Activated CD8-positive, alpha-beta T cell treated with anti-CD3 and anti-CD28 coated beads, Interleukin-2, amount 10 ng/mL, durations not matched to agents 7 days and 5 days (primary cell): ENCODE measurements at regions not wholly inside any gene's neighbourhood (a gene's known extent, or its start where the extent isn't known, plus 50 kb on each side); places are given as distances from the start of the nearest gene placed in this dataset.
"Not testable (repeated sequence)": the region's sequence is repeated elsewhere in the genome, so short reads cannot be mapped to it uniquely, and the experiment has no call there.

Experiments
- ATAC-seq: fragments of 150-1000 bp; cut with Tn5 transposase; one replicate; pipeline ENCODE4 v1.10.0; 2021; ENCODE audit warnings: moderate library complexity
- CTCF ChIA-PET: fragments of 350-600 bp; sonication (Branson Sonifier 250); formaldehyde crosslinking; loops from one replicate; lab custom pipeline; 2021; ENCODE audit warnings: antibody characterized with exemption; lab: Charles Lee
- POLR2A ChIA-PET: fragments of 350-600 bp; sonication (Branson Sonifier 250); formaldehyde crosslinking; loops from one replicate; lab custom pipeline; 2021; ENCODE audit warnings: antibody characterized with exemption; lab: Charles Lee
- DNase-seq: peaks from one replicate; pipeline ENCODE4 v3.0.0-alpha.2; 2020
- H3K27ac Mint-ChIP-seq: one replicate; pipeline ENCODE4 v1.8.0; 2021; ENCODE audit warnings: mild to moderate bottlenecking, mixed read lengths
- H3K27me3 Mint-ChIP-seq: one replicate; pipeline ENCODE4 v1.8.0; 2021; ENCODE audit warnings: low read depth, mixed read lengths
- H3K36me3 Mint-ChIP-seq: one replicate; pipeline ENCODE4 v1.8.0; 2021; ENCODE audit warnings: low read depth, mixed read lengths
- H3K4me1 Mint-ChIP-seq: one replicate; pipeline ENCODE4 v1.8.0; 2021; ENCODE audit warnings: low read depth, mixed read lengths
- H3K4me3 Mint-ChIP-seq: one replicate; pipeline ENCODE4 v1.8.0; 2021; ENCODE audit warnings: mild to moderate bottlenecking, mixed read lengths
- H3K9me3 Mint-ChIP-seq: one replicate; pipeline ENCODE4 v1.8.0; 2022; ENCODE audit warnings: mixed read lengths; ENCODE audit not compliant: insufficient read depth

DNA sequence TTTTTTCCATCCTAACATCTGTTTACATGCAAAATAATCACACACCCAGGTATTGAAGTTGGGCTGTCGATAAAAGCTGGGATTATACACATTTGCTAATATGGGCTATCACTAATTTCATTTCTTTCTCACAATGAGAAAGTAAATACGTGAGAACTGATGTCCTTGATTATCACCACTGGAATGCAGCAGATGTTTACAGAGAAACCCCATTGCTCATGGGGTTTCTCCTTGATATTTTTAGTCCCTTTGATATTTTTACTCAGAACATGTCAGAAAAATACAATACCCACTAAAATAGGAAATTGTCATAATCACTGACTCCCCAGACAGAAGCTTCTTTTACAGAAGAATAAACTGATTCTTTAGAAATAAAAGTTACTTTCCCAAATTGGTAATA is 535.1 kb upstream of the CCDC54 start:
- no peak overlapping the region for H3K4me3 Mint-ChIP-seq
- no peaks in the 10 kb centered on the region for H3K9me3 Mint-ChIP-seq
- CTCF ChIA-PET, result interaction anchor here (1.4 kb wide), 1 partner anchor 27 kb away, joined by 3 read pairs; no protein-coding TSS in a partner anchor
- POLR2A ChIA-PET, result no interaction called here
- H3K27me3 Mint-ChIP-seq, result peaks cover 4% of the 10 kb centered on the region
- H3K27ac Mint-ChIP-seq, result no peak overlapping the region
- no peaks in the 10 kb centered on the region for H3K4me1 Mint-ChIP-seq
- DNase-seq, result no peak
- no peak for ATAC-seq
- no peaks in the 10 kb centered on the region for H3K36me3 Mint-ChIP-seq

DNA sequence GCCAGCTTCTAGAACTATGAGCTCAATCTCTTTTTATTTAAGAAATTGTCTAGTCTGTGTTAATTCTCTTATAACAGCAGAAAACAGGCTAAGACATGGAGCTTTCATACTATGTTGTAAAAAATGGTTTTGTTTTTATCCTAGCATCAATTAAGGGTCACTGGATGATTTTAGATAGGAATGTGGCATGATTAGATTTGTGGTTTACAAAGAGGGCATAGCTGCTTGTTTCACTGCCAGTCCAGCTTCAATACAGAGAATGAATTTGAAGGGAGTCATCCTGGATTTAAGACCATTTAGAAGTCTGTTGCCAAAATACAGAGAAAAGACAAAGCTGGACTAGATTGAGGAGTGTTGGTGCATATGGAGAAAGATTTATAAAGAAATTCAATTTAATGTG is 532.6 kb upstream of the CCDC54 start:
- ATAC-seq, result no peak

DNA sequence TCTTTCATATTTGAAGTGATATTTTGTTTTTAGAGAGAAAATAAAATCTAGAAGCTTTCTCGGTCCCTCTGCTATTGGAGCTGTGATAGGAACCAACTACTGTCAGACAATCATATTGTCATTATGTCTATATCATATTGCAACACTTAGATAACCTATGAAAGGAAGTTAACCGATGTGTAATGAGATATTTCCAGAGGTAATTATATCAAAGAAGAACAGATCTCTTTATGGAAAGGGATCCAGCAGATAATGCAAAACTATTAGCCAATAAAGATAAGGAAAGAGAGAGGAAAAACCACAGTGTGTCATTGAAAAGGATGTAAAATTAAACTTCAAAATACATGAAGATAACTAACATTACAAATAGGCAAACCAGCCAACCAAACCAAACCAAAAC is 529.1 kb upstream of the CCDC54 start:
- H3K9me3 Mint-ChIP-seq, result no peaks in the 10 kb centered on the region
- H3K27me3 Mint-ChIP-seq, result no peaks in the 10 kb centered on the region
- no peak for ATAC-seq
- DNase-seq, result no peak
- CTCF ChIA-PET, result no interaction called here
- POLR2A ChIA-PET, result no interaction called here
- no peak overlapping the region for H3K27ac Mint-ChIP-seq
- no peaks in the 10 kb centered on the region for H3K4me1 Mint-ChIP-seq
- no peaks in the 10 kb centered on the region for H3K36me3 Mint-ChIP-seq
- H3K4me3 Mint-ChIP-seq, result no peak overlapping the region

More for the DNA sequence above, 532.6 kb upstream of the CCDC54 start:
- Mint-ChIP-seq H3K36me3 (no peaks in the 10 kb centered on the region), H3K4me1 (no peaks in the 10 kb centered on the region), H3K4me3 (no peak overlapping the region), H3K27ac (no peak overlapping the region), H3K27me3 (peaks cover 4% of the 10 kb centered on the region), H3K9me3 (no peaks in the 10 kb centered on the region)
- POLR2A ChIA-PET, result no interaction called here
- DNase-seq, result no peak
- CTCF ChIA-PET, result no interaction called here

DNA sequence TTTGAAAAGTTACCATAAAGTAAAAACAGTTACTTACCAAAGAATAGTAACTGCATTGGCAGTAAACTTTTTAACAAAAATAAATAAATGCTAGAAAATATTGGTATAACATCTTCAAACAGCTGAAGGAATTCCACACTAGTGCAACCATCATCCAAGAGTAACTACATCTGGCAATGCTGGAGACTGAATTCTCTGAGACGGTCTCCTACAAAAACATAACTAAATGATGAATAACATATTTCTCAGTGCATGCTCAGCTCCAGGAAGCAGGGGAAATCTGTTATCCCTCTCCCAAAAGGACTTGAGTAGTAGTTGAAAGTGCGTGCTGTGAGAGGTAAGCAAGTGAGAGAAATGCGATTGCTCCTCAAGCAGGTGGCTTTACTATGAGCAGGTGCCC is 526.8 kb upstream of the CCDC54 start:
- H3K4me3 Mint-ChIP-seq, result no peak overlapping the region
- ChIA-PET CTCF (no interaction called here), POLR2A (no interaction called here)
- H3K4me1 Mint-ChIP-seq, result no peaks in the 10 kb centered on the region
- H3K27me3 Mint-ChIP-seq, result no peaks in the 10 kb centered on the region
- H3K9me3 Mint-ChIP-seq, result no peaks in the 10 kb centered on the region
- no peak for ATAC-seq
- no peak overlapping the region for H3K27ac Mint-ChIP-seq
- H3K36me3 Mint-ChIP-seq, result no peaks in the 10 kb centered on the region
- DNase-seq, result no peak

DNA sequence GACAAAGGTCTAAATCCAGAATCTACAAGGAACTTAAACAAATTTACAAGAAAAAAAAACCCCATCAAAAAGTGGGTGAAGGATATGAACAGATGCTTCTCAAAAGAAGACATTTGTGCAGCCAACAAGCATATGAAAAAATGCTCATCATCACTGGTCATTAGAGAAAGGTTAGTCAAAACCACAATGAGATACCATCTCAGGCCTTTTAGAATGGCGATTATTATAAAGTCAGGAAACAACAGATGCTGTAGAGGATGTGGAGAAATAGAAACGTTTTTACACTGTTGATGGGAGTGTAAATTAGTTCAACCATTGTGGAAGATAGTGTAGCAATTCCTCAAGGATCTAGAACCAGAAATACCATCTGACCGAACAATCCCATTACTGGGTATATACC is 518.9 kb upstream of the CCDC54 start:
- DNase-seq, H3K9me3 Mint-ChIP-seq, H3K27me3 Mint-ChIP-seq, H3K4me3 Mint-ChIP-seq, H3K4me1 Mint-ChIP-seq, H3K27ac Mint-ChIP-seq, ATAC-seq, H3K36me3 Mint-ChIP-seq, POLR2A ChIA-PET, CTCF ChIA-PET: not testable (repeated sequence)

DNA sequence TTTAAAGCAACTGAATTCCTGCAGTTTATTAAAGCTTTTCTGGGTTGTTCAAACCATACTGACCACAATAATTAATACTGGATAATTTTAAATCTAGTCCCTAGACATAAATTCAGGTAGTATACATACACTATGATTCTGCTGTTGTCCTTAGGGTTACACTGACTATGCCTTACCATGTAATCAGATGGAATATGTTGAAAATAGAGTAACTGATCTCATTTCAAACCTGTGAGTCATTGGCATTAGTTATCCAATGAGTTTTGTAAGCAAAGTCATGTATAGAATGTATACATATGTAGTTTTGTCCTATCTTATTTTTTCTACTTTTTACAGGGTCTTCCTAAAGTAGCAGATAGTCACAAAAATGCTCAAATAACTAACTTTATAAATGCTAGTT is 517.1 kb upstream of the CCDC54 start:
- Mint-ChIP-seq H3K4me3 (no peak overlapping the region), H3K36me3 (no peaks in the 10 kb centered on the region), H3K27me3 (no peaks in the 10 kb centered on the region), H3K27ac (no peak overlapping the region), H3K9me3 (no peaks in the 10 kb centered on the region), H3K4me1 (no peaks in the 10 kb centered on the region)
- ATAC-seq, result no peak
- no peak for DNase-seq
- ChIA-PET CTCF (no interaction called here), POLR2A (no interaction called here)

DNA sequence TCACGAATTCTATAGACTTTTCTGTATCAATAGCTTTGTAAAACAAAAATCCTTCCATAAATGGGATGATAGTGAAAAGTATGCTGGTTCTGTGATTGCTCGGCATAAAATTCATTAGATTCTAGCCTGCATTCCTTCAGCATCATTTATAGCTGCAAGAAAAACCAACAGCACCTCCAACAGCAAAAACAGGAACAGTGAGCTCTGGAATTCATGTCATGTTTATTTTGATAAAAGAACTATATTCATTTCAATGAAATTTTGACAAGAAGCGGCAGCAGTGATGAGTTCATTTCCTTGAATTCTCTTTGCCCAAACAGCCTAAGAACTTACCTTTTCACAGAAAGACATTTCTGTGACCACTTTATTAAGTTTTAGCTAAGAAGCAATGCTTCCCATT is 515.2 kb upstream of the CCDC54 start:
- no peak for ATAC-seq
- H3K36me3 Mint-ChIP-seq, result no peaks in the 10 kb centered on the region
- H3K27me3 Mint-ChIP-seq, result no peaks in the 10 kb centered on the region

DNA sequence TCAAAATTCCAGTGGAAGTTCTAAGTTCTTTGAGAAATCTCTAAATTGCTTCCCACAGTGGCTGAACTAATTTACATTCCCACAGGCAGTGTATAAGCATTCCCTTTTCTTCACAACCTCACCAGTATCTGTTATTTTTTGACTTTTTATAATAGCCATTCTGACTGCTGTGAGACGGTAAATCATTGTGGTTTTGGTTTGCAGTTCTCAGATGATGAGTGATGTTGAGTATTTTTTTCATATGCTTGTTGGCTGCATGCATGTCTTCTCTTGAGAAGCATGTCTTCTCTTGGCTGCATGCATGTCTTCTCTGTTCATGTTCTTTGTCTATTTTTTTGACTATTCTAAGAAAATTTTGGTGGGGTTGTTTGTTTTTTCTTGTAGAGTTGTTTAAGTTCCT is 499.6 kb upstream of the CCDC54 start:
- no peak overlapping the region for H3K4me3 Mint-ChIP-seq
- H3K36me3 Mint-ChIP-seq, result no peaks in the 10 kb centered on the region
- no peak for DNase-seq
- H3K4me1 Mint-ChIP-seq, result no peaks in the 10 kb centered on the region
- H3K27me3 Mint-ChIP-seq, result no peaks in the 10 kb centered on the region
- no peak overlapping the region for H3K27ac Mint-ChIP-seq
- CTCF ChIA-PET, result no interaction called here
- peaks cover 5% of the 10 kb centered on the region for H3K9me3 Mint-ChIP-seq
- no peak for ATAC-seq
- POLR2A ChIA-PET, result no interaction called here

More for the DNA sequence above, 515.2 kb upstream of the CCDC54 start:
- no peak overlapping the region for H3K27ac Mint-ChIP-seq
- ChIA-PET POLR2A (no interaction called here), CTCF (no interaction called here)
- no peak for DNase-seq
- no peaks in the 10 kb centered on the region for H3K4me1 Mint-ChIP-seq
- no peak overlapping the region for H3K4me3 Mint-ChIP-seq
- H3K9me3 Mint-ChIP-seq, result no peaks in the 10 kb centered on the region

DNA sequence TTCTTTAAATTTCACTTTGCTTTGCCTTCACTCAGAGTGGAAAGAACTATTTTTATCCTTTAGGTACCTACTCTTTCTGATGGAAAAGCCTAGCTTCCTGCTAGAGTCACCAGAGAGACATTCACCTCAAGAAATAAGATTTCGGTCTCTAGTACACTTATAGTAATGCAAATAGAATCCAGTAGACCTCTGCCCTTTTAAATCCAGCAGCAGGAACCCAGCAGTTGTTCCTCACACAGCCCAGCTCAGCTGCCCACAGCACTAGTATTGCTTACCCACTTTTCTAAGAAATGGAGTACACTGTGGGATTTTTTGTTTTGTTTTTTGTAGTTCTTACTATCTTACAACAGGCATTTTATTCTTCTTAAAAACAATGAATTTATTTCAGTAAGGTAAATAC is 497.0 kb upstream of the CCDC54 start:
- DNase-seq (no peak), ATAC-seq (no peak)
- Mint-ChIP-seq H3K4me3 (no peak overlapping the region), H3K27ac (no peak overlapping the region), H3K36me3 (no peaks in the 10 kb centered on the region), H3K4me1 (no peaks in the 10 kb centered on the region), H3K27me3 (no peaks in the 10 kb centered on the region), H3K9me3 (peaks cover 5% of the 10 kb centered on the region)
- ChIA-PET CTCF (no interaction called here), POLR2A (no interaction called here)

DNA sequence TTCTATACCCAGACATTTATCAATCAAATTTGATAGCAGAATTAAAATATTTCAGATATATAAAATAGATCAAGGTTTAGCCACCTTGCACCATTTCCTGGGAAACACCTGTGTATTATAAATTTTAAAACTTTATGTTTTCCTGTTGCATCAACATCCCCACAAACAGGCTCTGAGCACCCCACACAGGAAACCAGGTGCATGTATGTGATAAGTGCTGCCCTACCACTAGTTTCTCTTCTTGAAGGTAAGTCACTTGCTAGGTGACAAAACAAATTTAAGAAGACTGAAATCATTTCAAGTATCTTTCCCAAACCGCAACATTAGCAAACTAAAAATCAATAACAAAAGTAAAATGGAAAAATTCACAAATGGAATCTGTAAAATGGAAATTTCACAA is 496.1 kb upstream of the CCDC54 start:
- H3K27ac Mint-ChIP-seq, result no peak overlapping the region
- H3K4me3 Mint-ChIP-seq, result no peak overlapping the region
- ATAC-seq (no peak), DNase-seq (no peak)
- H3K9me3 Mint-ChIP-seq, result peaks cover 5% of the 10 kb centered on the region
- H3K36me3 Mint-ChIP-seq, result no peaks in the 10 kb centered on the region
- no peaks in the 10 kb centered on the region for H3K27me3 Mint-ChIP-seq
- no peaks in the 10 kb centered on the region for H3K4me1 Mint-ChIP-seq
- ChIA-PET POLR2A (no interaction called here), CTCF (no interaction called here)

DNA sequence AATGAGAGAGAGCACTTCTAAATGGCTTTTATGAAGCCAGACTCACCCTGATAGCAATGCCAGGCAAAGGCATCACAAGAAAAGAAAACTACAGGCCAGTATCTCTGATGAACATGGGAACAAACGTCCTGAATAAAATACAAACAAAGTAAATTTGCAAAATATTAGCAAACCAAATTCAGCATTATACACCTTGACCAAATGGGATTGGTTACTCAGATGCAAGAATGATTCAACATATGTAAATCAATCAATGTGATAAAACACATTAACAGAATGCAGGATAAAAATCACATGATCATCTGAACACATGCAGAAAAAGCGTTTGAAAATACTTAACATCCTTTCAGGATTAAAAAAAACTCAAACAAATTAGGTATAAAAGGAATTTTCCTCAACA is 494.9 kb upstream of the CCDC54 start:
- Mint-ChIP-seq H3K27me3 (no peaks in the 10 kb centered on the region), H3K36me3 (no peaks in the 10 kb centered on the region), H3K4me1 (no peaks in the 10 kb centered on the region), H3K4me3 (no peak overlapping the region), H3K9me3 (peaks cover 5% of the 10 kb centered on the region), H3K27ac (no peak overlapping the region)
- DNase-seq, result no peak
- POLR2A ChIA-PET, result no interaction called here
- ATAC-seq, result no peak
- CTCF ChIA-PET, result no interaction called here

DNA sequence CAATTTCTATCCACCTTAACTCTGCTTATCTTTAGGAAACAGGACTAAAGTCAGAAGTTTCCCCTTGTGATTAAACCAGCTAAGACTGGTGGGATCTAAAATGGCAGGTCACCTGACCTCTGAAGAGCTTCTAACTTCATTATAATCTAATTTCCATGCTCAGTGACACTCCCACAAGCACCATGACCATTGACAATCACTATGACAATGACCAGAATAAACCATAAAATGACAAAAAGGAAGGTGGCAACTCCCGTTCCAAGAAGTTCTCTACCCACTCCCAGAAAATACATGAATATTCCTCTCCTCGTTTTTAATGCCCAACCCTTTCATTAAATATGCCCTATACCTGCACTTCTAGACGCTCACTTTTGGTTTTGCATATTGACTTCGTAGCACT is 471.2 kb upstream of the CCDC54 start:
- H3K36me3 Mint-ChIP-seq, result no peaks in the 10 kb centered on the region
- no peak for DNase-seq
- H3K9me3 Mint-ChIP-seq, result no peaks in the 10 kb centered on the region
- CTCF ChIA-PET, result no interaction called here
- no peak for ATAC-seq
- H3K4me1 Mint-ChIP-seq, result no peaks in the 10 kb centered on the region
- no peaks in the 10 kb centered on the region for H3K27me3 Mint-ChIP-seq
- H3K4me3 Mint-ChIP-seq, result no peak overlapping the region
- no peak overlapping the region for H3K27ac Mint-ChIP-seq
- POLR2A ChIA-PET, result no interaction called here

DNA sequence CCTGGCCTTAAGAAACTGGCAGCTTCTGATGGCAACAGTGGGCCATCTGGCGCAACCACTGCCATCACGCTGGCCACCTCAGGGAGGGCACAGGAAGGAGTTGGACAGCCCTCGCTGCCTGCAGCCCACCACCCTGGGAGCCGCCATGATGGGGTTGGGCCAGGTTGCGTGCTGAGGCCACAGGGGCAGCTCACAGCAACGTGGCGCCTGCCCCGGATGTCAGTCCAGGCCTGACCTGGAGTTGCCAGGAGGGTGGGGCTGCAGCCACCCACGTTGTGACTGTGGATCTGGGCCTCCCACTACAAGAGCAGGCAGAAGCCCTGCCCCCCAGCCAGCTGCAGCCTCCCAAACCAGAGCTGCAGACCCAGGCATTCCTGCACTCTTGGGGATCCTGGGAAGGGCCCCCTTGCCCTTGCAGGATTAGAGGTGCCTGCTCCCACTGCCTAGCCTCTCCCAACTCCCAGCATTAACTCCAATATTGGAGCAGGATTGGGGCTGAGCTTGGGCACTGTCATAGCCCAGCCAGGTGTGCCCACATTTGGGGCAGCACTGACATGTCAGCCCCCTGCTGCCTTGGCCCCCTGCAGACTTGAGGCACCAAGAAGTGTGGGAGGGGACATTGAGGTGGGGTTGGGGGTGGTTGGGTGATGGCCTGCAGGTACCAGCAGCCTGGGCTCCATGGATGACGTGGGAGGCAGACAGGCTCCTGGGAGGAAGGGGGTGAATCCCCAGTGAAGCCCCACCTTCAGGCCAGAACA is 468.9 kb upstream of the CCDC54 start:
- Mint-ChIP-seq H3K36me3 (no peaks in the 10 kb centered on the region), H3K27me3 (no peaks in the 10 kb centered on the region), H3K27ac (no peak overlapping the region), H3K9me3 (no peaks in the 10 kb centered on the region), H3K4me3 (no peak overlapping the region), H3K4me1 (no peaks in the 10 kb centered on the region)
- ATAC-seq (no peak), DNase-seq (no peak)
- ChIA-PET POLR2A (no interaction called here), CTCF (no interaction called here)
